ENCODE measurements at regions not wholly inside any gene's neighbourhood (a gene's known extent, or its start where the extent isn't known, plus 50 kb on each side); places are given as distances from the start of the nearest gene placed in this dataset.

DNA sequence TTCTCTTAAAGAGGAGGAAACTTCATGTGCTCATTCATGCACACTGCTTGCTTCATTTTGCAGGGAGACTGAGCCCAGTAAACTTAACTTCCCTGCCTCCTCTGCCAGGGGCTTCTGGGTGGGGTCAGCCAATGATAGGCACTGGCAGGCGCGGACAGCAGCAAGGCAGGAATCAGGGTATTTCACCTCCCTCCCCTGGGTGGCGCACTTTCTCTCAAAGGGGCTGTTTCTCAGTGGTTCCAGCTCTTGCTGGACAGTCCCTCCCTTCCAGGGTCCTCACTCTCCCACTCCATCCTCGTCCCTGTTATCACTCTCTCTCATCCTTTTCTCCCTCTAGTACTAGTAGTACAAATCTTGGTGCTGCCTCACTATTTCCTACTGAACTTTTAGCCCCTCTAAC, 320.5 kb upstream of the ZNF521 start:
- Histone ChIP-seq H2BK15ac (ENCODE audit: low read depth, low read length) (no peak overlapping the region), H4K20me1 (ENCODE audit: insufficient read depth, low read length) (no peaks in the 10 kb centered on the region), H3K27me3 (ENCODE audit: control insufficient read depth, insufficient read depth, low read length) (no peaks in the 10 kb centered on the region), H3K14ac (replicated peaks; ENCODE audit: low read depth, low read length) (no peak overlapping the region), H2AK5ac (ENCODE audit: low read depth, low read length) (no peak overlapping the region), H3K23ac (ENCODE audit: low read depth, low read length) (no peak overlapping the region), H2BK20ac (ENCODE audit: low read depth, low read length) (no peak overlapping the region), H3K27ac (ENCODE audit: insufficient read depth, low read length) (no peak overlapping the region), H3K79me1 (ENCODE audit: low read depth in 1 of 2, low read length in 2 of 2) (no peaks in the 10 kb centered on the region), H3K56ac (ENCODE audit: extremely low read depth, insufficient read depth, low read length) (no peak overlapping the region), H3K4ac (ENCODE audit: low read depth, low read length) (no peak overlapping the region), H3K9ac (ENCODE audit: low read depth, low read length) (no peak overlapping the region), H3K9me3 (ENCODE audit: control insufficient read depth, insufficient read depth, low read length) (0 out of 2 replicates have a peak, but pooled peaks cover 2% of the 10 kb centered on the region), H2AK9ac (replicated peaks; ENCODE audit: low read depth, low read length, poor library complexity) (no peak overlapping the region), H3K4me3 (ENCODE audit: insufficient read depth, low read depth, low read length) (no peak overlapping the region), H3K9me1 (ENCODE audit: insufficient read depth, low read length) (no peaks in the 10 kb centered on the region), H2BK120ac (ENCODE audit: low read depth, low read length) (no peak overlapping the region), H2AFZ (replicated peaks; ENCODE audit: low read length, poor library complexity) (no peak overlapping the region), H3K36me3 (ENCODE audit: control insufficient read depth, insufficient read depth, low read length) (no peaks in the 10 kb centered on the region), H4K8ac (ENCODE audit: low read depth in 2 of 2, low read length in 2 of 2) (no peak overlapping the region), H2BK5ac (ENCODE audit: low read depth, low read length, poor library complexity, severe bottlenecking) (no peak overlapping the region), H3K4me2 (ENCODE audit: low read depth, low read length) (no peak overlapping the region), H3K4me1 (ENCODE audit: control insufficient read depth, insufficient read depth, low read length) (peaks cover 2% of the 10 kb centered on the region; the same call in 1 of the 2 replicates), H3K18ac (ENCODE audit: low read depth, low read length) (no peak overlapping the region), H4K91ac (ENCODE audit: insufficient read depth, low read depth, low read length) (no peak overlapping the region), H4K5ac (ENCODE audit: low read depth, low read length) (no peak overlapping the region)
- TF ChIP-seq MAFK (IDR thresholded peaks at IDR 0.05; ENCODE audit: low read depth, low read length) (no peak), CHD1 (IDR thresholded peaks at IDR 0.05; ENCODE audit: low read depth, low read length) (no peak), NFE2L2 (IDR thresholded peaks at IDR 0.05; ENCODE audit: low read depth, low read length) (no peak), FOS (IDR thresholded peaks at IDR 0.05; ENCODE audit: low read depth, low read length) (no peak), BHLHE40 (IDR thresholded peaks at IDR 0.05; ENCODE audit: low read depth, low read length) (no peak), SMC3 (IDR thresholded peaks at IDR 0.05; ENCODE audit: low read depth, low read length) (no peak), RCOR1 (IDR thresholded peaks at IDR 0.05; ENCODE audit: insufficient replicate concordance, low read length) (no peak), MXI1 (IDR thresholded peaks at IDR 0.05; ENCODE audit: borderline replicate concordance, low read depth, low read length) (no peak), RFX5 (IDR thresholded peaks at IDR 0.05; ENCODE audit: low read depth, low read length) (no peak), MAZ (IDR thresholded peaks at IDR 0.05; ENCODE audit: borderline replicate concordance, low read depth, low read length) (no peak), CEBPB (IDR thresholded peaks at IDR 0.05; ENCODE audit: low read depth, low read length) (no peak), RAD21 (IDR thresholded peaks at IDR 0.05; ENCODE audit: low read length) (no peak), POLR2A (IDR thresholded peaks at IDR 0.05; ENCODE audit: low read depth, low read length) (no peak)
- TF ChIP-seq, protein P1, sequence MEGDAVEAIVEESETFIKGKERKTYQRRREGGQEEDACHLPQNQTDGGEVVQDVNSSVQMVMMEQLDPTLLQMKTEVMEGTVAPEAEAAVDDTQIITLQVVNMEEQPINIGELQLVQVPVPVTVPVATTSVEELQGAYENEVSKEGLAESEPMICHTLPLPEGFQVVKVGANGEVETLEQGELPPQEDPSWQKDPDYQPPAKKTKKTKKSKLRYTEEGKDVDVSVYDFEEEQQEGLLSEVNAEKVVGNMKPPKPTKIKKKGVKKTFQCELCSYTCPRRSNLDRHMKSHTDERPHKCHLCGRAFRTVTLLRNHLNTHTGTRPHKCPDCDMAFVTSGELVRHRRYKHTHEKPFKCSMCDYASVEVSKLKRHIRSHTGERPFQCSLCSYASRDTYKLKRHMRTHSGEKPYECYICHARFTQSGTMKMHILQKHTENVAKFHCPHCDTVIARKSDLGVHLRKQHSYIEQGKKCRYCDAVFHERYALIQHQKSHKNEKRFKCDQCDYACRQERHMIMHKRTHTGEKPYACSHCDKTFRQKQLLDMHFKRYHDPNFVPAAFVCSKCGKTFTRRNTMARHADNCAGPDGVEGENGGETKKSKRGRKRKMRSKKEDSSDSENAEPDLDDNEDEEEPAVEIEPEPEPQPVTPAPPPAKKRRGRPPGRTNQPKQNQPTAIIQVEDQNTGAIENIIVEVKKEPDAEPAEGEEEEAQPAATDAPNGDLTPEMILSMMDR (conservative IDR thresholded peaks at IDR 0.05; ENCODE audit: low read depth, low read length) = no peak
- TF ChIP-seq, protein P2, sequence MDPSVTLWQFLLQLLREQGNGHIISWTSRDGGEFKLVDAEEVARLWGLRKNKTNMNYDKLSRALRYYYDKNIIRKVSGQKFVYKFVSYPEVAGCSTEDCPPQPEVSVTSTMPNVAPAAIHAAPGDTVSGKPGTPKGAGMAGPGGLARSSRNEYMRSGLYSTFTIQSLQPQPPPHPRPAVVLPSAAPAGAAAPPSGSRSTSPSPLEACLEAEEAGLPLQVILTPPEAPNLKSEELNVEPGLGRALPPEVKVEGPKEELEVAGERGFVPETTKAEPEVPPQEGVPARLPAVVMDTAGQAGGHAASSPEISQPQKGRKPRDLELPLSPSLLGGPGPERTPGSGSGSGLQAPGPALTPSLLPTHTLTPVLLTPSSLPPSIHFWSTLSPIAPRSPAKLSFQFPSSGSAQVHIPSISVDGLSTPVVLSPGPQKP (IDR thresholded peaks at IDR 0.05; ENCODE audit: borderline replicate concordance, low read depth, low read length) = no peak
- POLR2A ChIA-PET (ENCODE audit: unreplicated experiment) = no interaction called here
- intact Hi-C loops (cut with micrococcal nuclease) (no loop called here), in situ Hi-C loops (cut with MboI; ENCODE audit: low sequenced_read_pairs) (no loop called here), dilution Hi-C loops (cut with HindIII; ENCODE audit: low sequenced_read_pairs, unreplicated experiment) (no loop called here)
- CTCF ChIA-PET = no interaction called here
- BruUV-seq (replicated peaks) = no TSS peak
- ATAC-seq (ENCODE audit: low read depth) (no peak), DNase-seq (no peak)
- no CpG with 5 or more reads among the region's 4 CpGs for WGBS, 2 experiments (ENCODE audit: extremely low coverage in 2 of 2, insufficient read length in 1 of 2)

Data from IMR-90 (cell line).